ENCODE measurements at regions not wholly inside any gene's neighbourhood (a gene's known extent, or its start where the extent isn't known, plus 50 kb on each side); places are given as distances from the start of the nearest gene placed in this dataset.

GRCh38 chr10:44004913-44005787 is 356.5 kb upstream of the ZNF32 start:
- ATAC-seq (no peak), DNase-seq (ENCODE audit: low read depth, low spot score) (no peak)
- Histone ChIP-seq H3K9me3 (ENCODE audit: control insufficient read depth, insufficient read depth, low read depth, low read length) (no peaks in the 10 kb centered on the region), H3K27me3 (ENCODE audit: control insufficient read depth, insufficient read depth, low read length) (no peaks in the 10 kb centered on the region), H3K27ac (ENCODE audit: low read length) (no peak overlapping the region), H3K4me3 (ENCODE audit: low read depth in 2 of 2, low read length in 2 of 2) (no peak overlapping the region), H3K4me1 (ENCODE audit: control insufficient read depth, insufficient read depth, low read length) (no peaks in the 10 kb centered on the region), H3K36me3 (ENCODE audit: control insufficient read depth, insufficient read depth, low read length) (no peaks in the 10 kb centered on the region)
- in situ Hi-C loops (cut with HindIII; ENCODE audit: low pct_unique_long_range_greater_than_20kb, low sequenced_read_pairs): no loop called here
- ChIA-PET CTCF (no interaction called here), POLR2A (no interaction called here)
- intact Hi-C loops (cut with micrococcal nuclease; ENCODE audit: unreplicated experiment): no loop called here
- TF ChIP-seq POLR2AphosphoS5 (IDR thresholded peaks at IDR 0.05; ENCODE audit: low read depth, low read length) (no peak), TCF7L2 (IDR thresholded peaks at IDR 0.05; ENCODE audit: low read depth, low read length) (no peak), REST (IDR thresholded peaks at IDR 0.05; ENCODE audit: insufficient read depth in 1 of 2, low read depth in 2 of 2, low read length in 1 of 2) (no peak), SIN3A (IDR thresholded peaks at IDR 0.05; ENCODE audit: borderline replicate concordance, insufficient read depth, low read depth, low read length) (no peak), CTCF (IDR thresholded peaks at IDR 0.05) (no peak)
- no TSS peak for BruUV-seq (replicated peaks)

- in situ Hi-C loops (cut with HindIII; ENCODE audit: low pct_unique_long_range_greater_than_20kb, low sequenced_read_pairs): no loop called here
- H3K4me1 ChIP-seq (ENCODE audit: control insufficient read depth, insufficient read depth, low read length): no peaks in the 10 kb centered on the region
- ATAC-seq (no peak), DNase-seq (ENCODE audit: low read depth, low spot score) (no peak)
- no peak overlapping the region for H3K27ac ChIP-seq (ENCODE audit: low read length)
- H3K9me3 ChIP-seq (ENCODE audit: control insufficient read depth, insufficient read depth, low read depth, low read length): no peaks in the 10 kb centered on the region
- H3K4me3 ChIP-seq (ENCODE audit: low read depth in 2 of 2, low read length in 2 of 2): no peak overlapping the region
- no TSS peak for BruUV-seq (replicated peaks)
- intact Hi-C loops (cut with micrococcal nuclease; ENCODE audit: unreplicated experiment): no loop called here
- no peak for TF ChIP-seq CTCF (IDR thresholded peaks at IDR 0.05)
- TF ChIP-seq SIN3A (IDR thresholded peaks at IDR 0.05; ENCODE audit: borderline replicate concordance, insufficient read depth, low read depth, low read length): no peak
- TF ChIP-seq TCF7L2 (IDR thresholded peaks at IDR 0.05; ENCODE audit: low read depth, low read length): no peak
- TF ChIP-seq REST (IDR thresholded peaks at IDR 0.05; ENCODE audit: insufficient read depth in 1 of 2, low read depth in 2 of 2, low read length in 1 of 2): no peak
- TF ChIP-seq POLR2AphosphoS5 (IDR thresholded peaks at IDR 0.05; ENCODE audit: low read depth, low read length): no peak
- no peaks in the 10 kb centered on the region; the same call in 1 of the 2 replicates for H3K27me3 ChIP-seq (ENCODE audit: control insufficient read depth, insufficient read depth, low read length)
- POLR2A ChIA-PET: no interaction called here
- no peaks in the 10 kb centered on the region for H3K36me3 ChIP-seq (ENCODE audit: control insufficient read depth, insufficient read depth, low read length)
- CTCF ChIA-PET: no interaction called here
These were observed 349.5 kb upstream of the ZNF32 start for GRCh38 chr10:43998021-43998809.
